Upper lobe of left lung (tissue), 4 donors: ENCODE measurements at regions not wholly inside any gene's neighbourhood (a gene's known extent, or its start where the extent isn't known, plus 50 kb on each side); places are given as distances from the start of the nearest gene placed in this dataset.

Experiments
- CTCF ChIP-seq, 6 experiments: fragments of 450-650 bp in 4 of 6; fragments of 200-600 bp in 2 of 6; sonication (generic) in 2 of 6; IDR thresholded peaks; one replicate each; pipeline ENCODE4 v1.5.1; 2016 to 2019; ENCODE audit warnings: antibody characterized with exemption in 6 of 6
- POLR2A ChIP-seq, 4 donors: fragments of 450-650 bp; IDR thresholded peaks; one replicate each; pipeline ENCODE4 v1.5.1; 2016 to 2017; ENCODE audit warnings: antibody characterized with exemption in 4 of 4, mild to moderate bottlenecking in 2 of 4

GRCh38 chr6:95503568-95503967 is 73.8 kb upstream of the MANEA start:
- TF ChIP-seq CTCF (IDR thresholded peaks at IDR 0.05) (no peak), POLR2A (IDR thresholded peaks at IDR 0.05) (no peak)
